SK-N-SH (cell line): ENCODE measurements at regions not wholly inside any gene's neighbourhood (a gene's known extent, or its start where the extent isn't known, plus 50 kb on each side); places are given as distances from the start of the nearest gene placed in this dataset.

Experiments used
- CTCF ChIA-PET: fragments of 300-600, 350-600 bp; formaldehyde crosslinking; extraction: SDS; loops from one replicate; lab custom pipeline; 2021; lab: Yijun Ruan, JAX
- POLR2A ChIA-PET: fragments of 350-600 bp; sonication (Branson Sonifier 250); formaldehyde crosslinking; extraction: SDS; loops from one replicate; lab custom pipeline; 2020; ENCODE audit warnings: antibody characterized with exemption, inconsistent platforms; lab: Yijun Ruan, JAX
- DNase-seq: peaks from one replicate; pipeline ENCODE4 v3.0.0; 2012
- H2AFZ ChIP-seq: fragments of 200-600 bp; sonication (generic); 2 replicates; pipeline ENCODE4 v1.8.1; 2016; ENCODE audit warnings: antibody characterized with exemption, mild to moderate bottlenecking, low read depth
- H3F3A ChIP-seq: fragments of 200-600 bp; sonication (generic); replicated peaks from 2 replicates; pipeline ENCODE3; 2016; ENCODE audit warnings: antibody characterized with exemption, mild to moderate bottlenecking; ENCODE audit not compliant: insufficient read depth
- H3K27ac ChIP-seq, 2 experiments: fragments of 200-500 bp in 1 of 2; fragments of 200-600 bp in 1 of 2; sonication (Bioruptor generic) in 1 of 2; sonication (generic), shearing (Covaris generic) in 1 of 2; 2 replicates each; pipeline versions ENCODE4 v1.5.1 to v1.6.1; 2014 to 2016; ENCODE audit warnings: low read depth in 2 of 2, inconsistent platforms in 1 of 2, low read length in 1 of 2, mild to moderate bottlenecking in 1 of 2, mixed read lengths in 1 of 2
- H3K27me3 ChIP-seq: fragments of 200-600 bp; sonication (generic), shearing (Covaris generic); 2 replicates; pipeline ENCODE4 v1.6.1; 2016; ENCODE audit warnings: mixed run types; ENCODE audit not compliant: insufficient read depth
- H3K36me3 ChIP-seq, 2 experiments: fragments of 200-500 bp in 1 of 2; fragments of 200-600 bp in 1 of 2; sonication (Bioruptor generic) in 1 of 2; sonication (generic) in 1 of 2; replicated peaks in 1 of 2; 2 replicates each; pipeline versions ENCODE3 to v1.5.1; 2014 to 2016; ENCODE audit warnings: low read length in 1 of 2, mild to moderate bottlenecking in 1 of 2; ENCODE audit not compliant: insufficient read depth in 2 of 2, control insufficient read depth in 1 of 2
- H3K4me1 ChIP-seq, 2 experiments: fragments of 200-500 bp in 1 of 2; fragments of 200-600 bp in 1 of 2; sonication (Bioruptor generic) in 1 of 2; sonication (generic), shearing (Covaris generic) in 1 of 2; 2 replicates each; pipeline versions ENCODE4 v1.5.1 to v1.6.1; 2014 to 2016; ENCODE audit warnings: low read depth in 1 of 2, low read length in 1 of 2, mixed run types in 1 of 2; ENCODE audit not compliant: insufficient read depth in 2 of 2, control insufficient read depth in 1 of 2
- H3K4me2 ChIP-seq: fragments of 200-600 bp; sonication (generic), shearing (Covaris generic); 2 replicates; pipeline ENCODE4 v1.6.1; 2017; ENCODE audit warnings: mixed run types
- H3K4me3 ChIP-seq, 2 experiments: fragments of 200-500 bp in 1 of 2; fragments of 200-600 bp in 1 of 2; sonication (Bioruptor generic) in 1 of 2; sonication (generic), shearing (Covaris generic) in 1 of 2; 2 replicates each; pipeline versions ENCODE4 v1.5.1 to v1.8.1; 2014 to 2016; ENCODE audit warnings: low read depth in 2 of 2, inconsistent platforms in 1 of 2, low read length in 1 of 2, mild to moderate bottlenecking in 1 of 2, mixed read lengths in 1 of 2, moderate library complexity in 1 of 2
- H3K79me2 ChIP-seq: fragments of 200-600 bp; sonication (generic); 2 replicates; pipeline ENCODE4 v1.8.1; 2017; ENCODE audit warnings: mild to moderate bottlenecking; ENCODE audit not compliant: insufficient read depth
- H3K9ac ChIP-seq: fragments of 200-600 bp; sonication (generic); 2 replicates; pipeline ENCODE4 v1.6.1; 2017; ENCODE audit warnings: mixed run types
- H3K9me2 ChIP-seq: fragments of 200-600 bp; sonication (generic); 2 replicates; pipeline ENCODE4 v1.6.1; 2017; ENCODE audit warnings: mixed run types
- H3K9me3 ChIP-seq: fragments of 200-600 bp; sonication (generic); 2 replicates; pipeline ENCODE4 v1.6.1; 2017; ENCODE audit warnings: mixed run types, mild to moderate bottlenecking, moderate library complexity
- H4K20me1 ChIP-seq: fragments of 200-600 bp; sonication (generic); 2 replicates; pipeline ENCODE4 v1.6.1; 2017; ENCODE audit warnings: mild to moderate bottlenecking, mixed run types; ENCODE audit not compliant: insufficient read depth
- CHD2 ChIP-seq: fragments of 150-350 bp; IDR thresholded peaks from 2 replicates; pipeline ENCODE4 v1.6.1; 2018; ENCODE audit warnings: low read length; ENCODE audit not compliant: partially characterized antibody
- FOSL2 ChIP-seq: IDR thresholded peaks from 2 replicates; pipeline ENCODE4 v1.4.0; 2012; ENCODE audit warnings: low read depth, mild to moderate bottlenecking, moderate library complexity, borderline replicate concordance
- FOXJ3 ChIP-seq: sonication (generic); formaldehyde crosslinking; IDR thresholded peaks from 2 replicates; pipeline ENCODE4 v1.5.1; 2020; ENCODE audit warnings: mild to moderate bottlenecking, missing genetic modification reagents
- FOXM1 ChIP-seq: IDR thresholded peaks from 2 replicates; pipeline ENCODE4 v1.4.0; 2012; ENCODE audit warnings: low read depth, mild to moderate bottlenecking
- IRF3 ChIP-seq: fragments of 150-350 bp; IDR thresholded peaks from 2 replicates; pipeline ENCODE4 v1.6.1; 2016; ENCODE audit warnings: mild to moderate bottlenecking, low read depth, low read length
- JUND ChIP-seq: IDR thresholded peaks from 2 replicates; pipeline ENCODE4 v1.4.0; 2012
- MAX ChIP-seq: IDR thresholded peaks from 2 replicates; pipeline ENCODE4 v1.4.0; 2012; ENCODE audit warnings: low read depth
- MXI1 ChIP-seq: IDR thresholded peaks from 2 replicates; pipeline ENCODE4 v1.6.1; 2012; ENCODE audit warnings: mild to moderate bottlenecking, low read depth, low read length, improper control_type of control experiment
- PBX3 ChIP-seq: IDR thresholded peaks from 2 replicates; pipeline ENCODE4; 2012
- POLR2AphosphoS5 ChIP-seq: IDR thresholded peaks from 2 replicates; pipeline ENCODE4 v1.6.1; 2012; ENCODE audit warnings: low read depth, low read length
- SIN3A ChIP-seq: IDR thresholded peaks from 2 replicates; pipeline ENCODE4 v1.6.1; 2012; ENCODE audit warnings: low read depth, mild to moderate bottlenecking, low read length, moderate library complexity, borderline replicate concordance
- TCF12 ChIP-seq: IDR thresholded peaks from 2 replicates; pipeline ENCODE4 v1.4.0; 2012
- TEAD4 ChIP-seq: IDR thresholded peaks from 2 replicates; pipeline ENCODE4 v1.4.0; 2012; ENCODE audit warnings: mild to moderate bottlenecking, borderline replicate concordance; ENCODE audit not compliant: insufficient read depth
- USF1 ChIP-seq: IDR thresholded peaks from 2 replicates; pipeline ENCODE4 v1.4.0; 2012; ENCODE audit warnings: low read depth, borderline replicate concordance
- USF2 ChIP-seq: fragments of 150-350 bp; IDR thresholded peaks from 2 replicates; pipeline ENCODE4 v1.6.1; 2017; ENCODE audit warnings: antibody characterized with exemption, low read length, low read depth, borderline replicate concordance
- WGBS: methylation state at CpG from one replicate; pipeline ENCODE4 v1.1.6; 2017; ENCODE audit warnings: low lambda C conversion rate; 5-methylcytosine and 5-hydroxymethylcytosine counted together

GRCh38 chr11:38594895-38595294 is 1996.9 kb upstream of the RAG2 start:
- Histone ChIP-seq H3K9ac (no peak overlapping the region), H3K27me3 (no peaks in the 10 kb centered on the region), H3K9me3 (0 out of 2 replicates have a peak, but pooled peaks cover 3% of the 10 kb centered on the region), H4K20me1 (no peaks in the 10 kb centered on the region), H3K36me3 (no peaks in the 10 kb centered on the region), H3K4me1 (no peaks in the 10 kb centered on the region; a peak in 2 of 4 replicates), H3K4me3 (no peak overlapping the region), H3K79me2 (no peaks in the 10 kb centered on the region), H2AFZ (no peak overlapping the region), H3F3A (no peaks in the 10 kb centered on the region), H3K4me2 (no peak overlapping the region), H3K9me2 (no peaks in the 10 kb centered on the region), H3K27ac (no peak overlapping the region)
- 22% methylated on average over 3 of the region's 3 CpGs for WGBS
- no peak for DNase-seq
- ChIA-PET CTCF (no interaction called here), POLR2A (no interaction called here)
- TF ChIP-seq MAX (no peak), SIN3A (no peak), TCF12 (no peak), FOXJ3 (CRISPR knock-in tag) (no peak), USF1 (no peak), FOSL2 (no peak), IRF3 (no peak), POLR2AphosphoS5 (no peak), CHD2 (no peak), PBX3 (no peak), MXI1 (no peak), USF2 (no peak), TEAD4 (no peak), FOXM1 (no peak), JUND (no peak)
